IMR-90 (cell line): ENCODE measurements at regions not wholly inside any gene's neighbourhood (a gene's known extent, or its start where the extent isn't known, plus 50 kb on each side); places are given as distances from the start of the nearest gene placed in this dataset.
A peak's percentile ranks its signal among the peaks of the same experiment; 100 is the strongest.

Source experiments
- ATAC-seq: fragments of 200-7000 bp; cut with Tn5 transposase; 2 replicates; pipeline ENCODE4 v1.9.1; 2020; ENCODE audit warnings: low read depth, mild to moderate bottlenecking, moderate library complexity
- BruUV-seq: library from RNA; stranded (reverse); fragments of 400-500 nt; replicated peaks from 2 replicates; lab custom pipeline; 2021; lab: Mats Ljungman, UMichigan
- CTCF ChIA-PET: fragments of 300-600 bp; formaldehyde crosslinking; extraction: SDS; loops from one replicate; lab custom pipeline; 2021; ENCODE audit warnings: antibody characterized with exemption; lab: Yijun Ruan, JAX
- POLR2A ChIA-PET: fragments of 300-600 bp; sonication (Branson Sonifier 250); formaldehyde crosslinking; loops from one replicate; lab custom pipeline; 2022; ENCODE audit warnings: antibody characterized with exemption; ENCODE audit not compliant: unreplicated experiment; lab: Charles Lee
- DNase-seq: peaks from one replicate; pipeline ENCODE4 v3.0.0; 2013
- H2AFZ ChIP-seq: replicated peaks from 2 replicates; pipeline ENCODE3; 2013; ENCODE audit warnings: low read length, mild to moderate bottlenecking; ENCODE audit not compliant: poor library complexity
- H2AK5ac ChIP-seq: 2 replicates; pipeline ENCODE4 v1.6.1; 2013; ENCODE audit warnings: low read depth, low read length, inconsistent platforms
- H2AK9ac ChIP-seq: replicated peaks from 2 replicates; pipeline ENCODE3; 2013; ENCODE audit warnings: mild to moderate bottlenecking, low read depth, low read length, moderate library complexity; ENCODE audit not compliant: poor library complexity
- H2BK120ac ChIP-seq: 2 replicates; pipeline ENCODE4 v1.6.1; 2013; ENCODE audit warnings: low read depth, low read length, inconsistent platforms
- H2BK15ac ChIP-seq: 3 replicates; pipeline ENCODE4 v1.6.1; 2013; ENCODE audit warnings: low read depth, low read length, inconsistent platforms
- H2BK20ac ChIP-seq: 2 replicates; pipeline ENCODE4 v1.6.1; 2013; ENCODE audit warnings: low read depth, mild to moderate bottlenecking, inconsistent platforms, low read length, moderate library complexity
- H2BK5ac ChIP-seq: 2 replicates; pipeline ENCODE4 v1.6.1; 2013; ENCODE audit warnings: mild to moderate bottlenecking, low read depth, low read length, inconsistent platforms; ENCODE audit not compliant: poor library complexity, severe bottlenecking
- H3K14ac ChIP-seq: replicated peaks from 2 replicates; pipeline ENCODE4 v1.6.1; 2013; ENCODE audit warnings: low read depth, low read length, inconsistent platforms
- H3K18ac ChIP-seq: 2 replicates; pipeline ENCODE4 v1.6.1; 2013; ENCODE audit warnings: low read depth, low read length, control low read depth
- H3K23ac ChIP-seq: 2 replicates; pipeline ENCODE4 v1.6.1; 2013; ENCODE audit warnings: low read depth, low read length, inconsistent platforms
- H3K27ac ChIP-seq: 2 replicates; pipeline ENCODE4 v1.5.1; 2013; ENCODE audit warnings: mild to moderate bottlenecking, control low read depth, low read length; ENCODE audit not compliant: insufficient read depth
- H3K27me3 ChIP-seq: 2 replicates; pipeline ENCODE4 v1.6.1; 2013; ENCODE audit warnings: low read length; ENCODE audit not compliant: control insufficient read depth, insufficient read depth
- H3K36me3 ChIP-seq: 2 replicates; pipeline ENCODE4 v1.6.1; 2013; ENCODE audit warnings: low read length, mixed read lengths; ENCODE audit not compliant: control insufficient read depth, insufficient read depth
- H3K4ac ChIP-seq: 2 replicates; pipeline ENCODE4 v1.6.1; 2013; ENCODE audit warnings: low read depth, low read length, inconsistent platforms
- H3K4me1 ChIP-seq: 2 replicates; pipeline ENCODE4 v1.6.1; 2013; ENCODE audit warnings: low read length, mixed read lengths; ENCODE audit not compliant: control insufficient read depth, insufficient read depth
- H3K4me2 ChIP-seq: 2 replicates; pipeline ENCODE4 v1.6.1; 2013; ENCODE audit warnings: low read depth, mild to moderate bottlenecking, control low read depth, low read length, moderate library complexity
- H3K4me3 ChIP-seq: 2 replicates; pipeline ENCODE4 v1.5.1; 2013; ENCODE audit warnings: low read depth, mild to moderate bottlenecking, control low read depth, low read length, moderate library complexity; ENCODE audit not compliant: insufficient read depth
- H3K56ac ChIP-seq: 2 replicates; pipeline ENCODE4 v1.6.1; 2013; ENCODE audit warnings: low read length, inconsistent platforms; ENCODE audit not compliant: insufficient read depth; ENCODE audit errors: extremely low read depth
- H3K79me1 ChIP-seq, 2 experiments: 2 replicates each; pipeline ENCODE4 v1.6.1; 2013; ENCODE audit warnings: low read length in 2 of 2, inconsistent platforms in 1 of 2, low read depth in 1 of 2
- H3K9ac ChIP-seq: 2 replicates; pipeline ENCODE4 v1.6.1; 2013; ENCODE audit warnings: low read depth, low read length, control low read depth
- H3K9me1 ChIP-seq: 2 replicates; pipeline ENCODE4 v1.6.1; 2013; ENCODE audit warnings: low read length, inconsistent platforms; ENCODE audit not compliant: insufficient read depth
- H3K9me3 ChIP-seq: 2 replicates; pipeline ENCODE4 v1.6.1; 2013; ENCODE audit warnings: low read length; ENCODE audit not compliant: control insufficient read depth, insufficient read depth
- H4K20me1 ChIP-seq: 2 replicates; pipeline ENCODE4 v1.6.1; 2013; ENCODE audit warnings: low read length, inconsistent platforms; ENCODE audit not compliant: insufficient read depth
- H4K5ac ChIP-seq: 2 replicates; pipeline ENCODE4 v1.6.1; 2013; ENCODE audit warnings: mild to moderate bottlenecking, low read depth, low read length, control low read depth
- H4K8ac ChIP-seq, 2 experiments: 2 replicates each; pipeline ENCODE4 v1.6.1; 2013; ENCODE audit warnings: low read depth in 2 of 2, low read length in 2 of 2, control low read depth in 1 of 2, inconsistent platforms in 1 of 2
- H4K91ac ChIP-seq: 2 replicates; pipeline ENCODE4 v1.6.1; 2013; ENCODE audit warnings: low read depth, low read length, inconsistent platforms; ENCODE audit not compliant: insufficient read depth
- BHLHE40 ChIP-seq: fragments of 150-350 bp; IDR thresholded peaks from 2 replicates; pipeline ENCODE4 v1.6.1; 2016; ENCODE audit warnings: mild to moderate bottlenecking, low read depth, low read length
- CEBPB ChIP-seq: IDR thresholded peaks from 2 replicates; pipeline ENCODE4 v1.6.1; 2012; ENCODE audit warnings: low read depth, low read length, improper control_type of control experiment
- CHD1 ChIP-seq: IDR thresholded peaks from 2 replicates; pipeline ENCODE4 v1.6.1; 2012; ENCODE audit warnings: low read depth, low read length, improper control_type of control experiment
- FOS ChIP-seq: fragments of 150-350 bp; IDR thresholded peaks from 2 replicates; pipeline ENCODE4 v1.6.1; 2016; ENCODE audit warnings: low read depth, low read length
- MAFK ChIP-seq: IDR thresholded peaks from 2 replicates; pipeline ENCODE4 v1.6.1; 2012; ENCODE audit warnings: low read depth, low read length, improper control_type of control experiment
- MAZ ChIP-seq: IDR thresholded peaks from 2 replicates; pipeline ENCODE4 v1.6.1; 2012; ENCODE audit warnings: low read depth, mild to moderate bottlenecking, low read length, improper control_type of control experiment, moderate library complexity, borderline replicate concordance
- MXI1 ChIP-seq: IDR thresholded peaks from 2 replicates; pipeline ENCODE4 v1.6.1; 2012; ENCODE audit warnings: low read depth, mild to moderate bottlenecking, low read length, moderate library complexity, borderline replicate concordance
- NFE2L2 ChIP-seq: fragments of 150-350 bp; IDR thresholded peaks from 2 replicates; pipeline ENCODE4 v1.6.1; 2016; ENCODE audit warnings: low read depth, mild to moderate bottlenecking, low read length
- POLR2A ChIP-seq: IDR thresholded peaks from 2 replicates; pipeline ENCODE4 v1.6.1; 2012; ENCODE audit warnings: mild to moderate bottlenecking, low read depth, low read length
- RAD21 ChIP-seq: IDR thresholded peaks from 2 replicates; pipeline ENCODE4 v1.6.1; 2012; ENCODE audit warnings: low read length, improper control_type of control experiment
- RCOR1 ChIP-seq: IDR thresholded peaks from 2 replicates; pipeline ENCODE4 v1.6.1; 2012; ENCODE audit warnings: mild to moderate bottlenecking, low read length, improper control_type of control experiment; ENCODE audit not compliant: insufficient replicate concordance
- RFX5 ChIP-seq: IDR thresholded peaks from 2 replicates; pipeline ENCODE4 v1.8.0; 2012; ENCODE audit warnings: low read depth, mild to moderate bottlenecking, low read length, moderate library complexity
- SMC3 ChIP-seq: fragments of 150-350 bp; IDR thresholded peaks from 2 replicates; pipeline ENCODE4 v1.6.1; 2016; ENCODE audit warnings: low read depth, mild to moderate bottlenecking, antibody characterized with exemption, low read length, moderate library complexity
- WGBS, 2 experiments: methylation state at CpG; one replicate each; pipeline versions ENCODE4 v1.1.5 to v1.1.7; 2013; ENCODE audit warnings: missing lambda C conversion rate in 2 of 2; ENCODE audit not compliant: insufficient read length in 1 of 2; ENCODE audit errors: extremely low coverage in 2 of 2; 5-methylcytosine and 5-hydroxymethylcytosine counted together
- dilution Hi-C: fragments of 300-500 bp; cut with HindIII; formaldehyde crosslinking; loops from one replicate; pipeline ENCODE4 v1.14.3; 2018; ENCODE audit warnings: low sequenced_read_pairs; ENCODE audit not compliant: unreplicated experiment
- in situ Hi-C: fragments of 300-500 bp; cut with MboI; formaldehyde crosslinking; loops from 3 replicates; pipeline ENCODE4 v1.14.3; 2019; ENCODE audit warnings: low sequenced_read_pairs, inconsistent platforms, mixed read lengths
- intact Hi-C: fragments of 100-400 bp; cut with micrococcal nuclease; formaldehyde crosslinking; loops from 2 replicates; pipeline ENCODE4 v1.10.0; 2022
- TF ChIP-seq, protein P1 (sequence below): fragments of 150-350 bp; IDR thresholded peaks from 2 replicates; pipeline ENCODE4 v1.6.1; 2017; ENCODE audit warnings: mild to moderate bottlenecking, antibody characterized with exemption, low read length, low read depth
- TF ChIP-seq, protein P2 (sequence below): conservative IDR thresholded peaks from 2 replicates; pipeline ENCODE4 v1.5.1; 2012; ENCODE audit warnings: mild to moderate bottlenecking, low read depth, low read length, improper control_type of control experiment

DNA sequence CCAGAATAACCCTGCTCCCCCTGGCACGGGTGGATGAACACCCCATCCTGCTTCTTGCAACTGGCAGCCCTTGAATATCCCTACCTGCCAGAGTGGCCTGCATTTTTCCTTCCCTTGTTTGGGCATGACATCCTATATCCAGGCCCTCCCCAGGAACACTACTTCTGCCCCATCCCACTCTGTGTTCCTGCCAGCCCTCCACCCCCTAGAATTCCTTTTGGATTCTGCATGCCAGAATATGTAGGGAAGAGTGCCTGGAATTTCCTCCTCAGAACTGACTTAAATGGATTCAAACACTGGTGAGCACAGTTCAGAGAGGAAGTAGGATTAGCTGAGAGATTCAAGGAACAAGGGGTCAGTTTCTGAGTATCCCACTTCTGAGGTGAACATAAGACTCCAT is 123.5 kb upstream of the PELI1 start:
- ChIA-PET CTCF (interaction anchor here (1.3 kb wide), 1 partner anchor 45 kb away, joined by 4 read pairs; no protein-coding TSS in a partner anchor), POLR2A (no interaction called here)
- Histone ChIP-seq H4K91ac (peak overlapping the region; percentile 8; the same call in 1 of the 2 replicates), H3K14ac (peak overlapping the region; percentile 33), H3K4me2 (no peak overlapping the region), H3K4me3 (no peak overlapping the region), H3K27ac (no peak overlapping the region), H2BK15ac (peak overlapping the region; percentile 53; the same call in 1 of the 3 replicates), H3K9me1 (0 out of 2 replicates have a peak, but pooled peaks cover 3% of the 10 kb centered on the region), H3K4ac (peak overlapping the region; percentile 67), H2BK120ac (peak overlapping the region; percentile 52; the same call in 1 of the 2 replicates), H4K20me1 (no peaks in the 10 kb centered on the region), H2BK20ac (peak overlapping the region; percentile 81; the same call in 1 of the 2 replicates), H4K8ac (peak overlapping the region in 1 of 2 experiments; percentile 18; a peak in 1 of 4 replicates), H3K4me1 (peaks cover 2% of the 10 kb centered on the region; the same call in 1 of the 2 replicates), H2AK5ac (no peak overlapping the region), H3K23ac (peak overlapping the region; percentile 70; the same call in 1 of the 2 replicates), H2BK5ac (no peak overlapping the region), H3K36me3 (no peaks in the 10 kb centered on the region), H4K5ac (no peak overlapping the region), H2AK9ac (no peak overlapping the region), H3K9ac (no peak overlapping the region), H3K9me3 (no peaks in the 10 kb centered on the region), H3K18ac (peak overlapping the region; percentile 67; the same call in 1 of the 2 replicates), H3K56ac (no peak overlapping the region), H3K27me3 (no peaks in the 10 kb centered on the region), H3K79me1 (no peaks in the 10 kb centered on the region), H2AFZ (no peak overlapping the region)
- in situ Hi-C loops (no loop called here), intact Hi-C loops (no loop called here), dilution Hi-C loops (no loop called here)
- BruUV-seq, result no TSS peak
- no CpG with 5 or more reads among the region's 1 CpG for WGBS, 2 experiments
- DNase-seq (no peak), ATAC-seq (peak; percentile 64)
- TF ChIP-seq, protein P1, sequence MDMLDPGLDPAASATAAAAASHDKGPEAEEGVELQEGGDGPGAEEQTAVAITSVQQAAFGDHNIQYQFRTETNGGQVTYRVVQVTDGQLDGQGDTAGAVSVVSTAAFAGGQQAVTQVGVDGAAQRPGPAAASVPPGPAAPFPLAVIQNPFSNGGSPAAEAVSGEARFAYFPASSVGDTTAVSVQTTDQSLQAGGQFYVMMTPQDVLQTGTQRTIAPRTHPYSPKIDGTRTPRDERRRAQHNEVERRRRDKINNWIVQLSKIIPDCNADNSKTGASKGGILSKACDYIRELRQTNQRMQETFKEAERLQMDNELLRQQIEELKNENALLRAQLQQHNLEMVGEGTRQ, result no peak
- no peak for TF ChIP-seq CHD1
- TF ChIP-seq POLR2A, result no peak
- TF ChIP-seq SMC3, result no peak
- no peak for TF ChIP-seq BHLHE40
- TF ChIP-seq, protein P2, sequence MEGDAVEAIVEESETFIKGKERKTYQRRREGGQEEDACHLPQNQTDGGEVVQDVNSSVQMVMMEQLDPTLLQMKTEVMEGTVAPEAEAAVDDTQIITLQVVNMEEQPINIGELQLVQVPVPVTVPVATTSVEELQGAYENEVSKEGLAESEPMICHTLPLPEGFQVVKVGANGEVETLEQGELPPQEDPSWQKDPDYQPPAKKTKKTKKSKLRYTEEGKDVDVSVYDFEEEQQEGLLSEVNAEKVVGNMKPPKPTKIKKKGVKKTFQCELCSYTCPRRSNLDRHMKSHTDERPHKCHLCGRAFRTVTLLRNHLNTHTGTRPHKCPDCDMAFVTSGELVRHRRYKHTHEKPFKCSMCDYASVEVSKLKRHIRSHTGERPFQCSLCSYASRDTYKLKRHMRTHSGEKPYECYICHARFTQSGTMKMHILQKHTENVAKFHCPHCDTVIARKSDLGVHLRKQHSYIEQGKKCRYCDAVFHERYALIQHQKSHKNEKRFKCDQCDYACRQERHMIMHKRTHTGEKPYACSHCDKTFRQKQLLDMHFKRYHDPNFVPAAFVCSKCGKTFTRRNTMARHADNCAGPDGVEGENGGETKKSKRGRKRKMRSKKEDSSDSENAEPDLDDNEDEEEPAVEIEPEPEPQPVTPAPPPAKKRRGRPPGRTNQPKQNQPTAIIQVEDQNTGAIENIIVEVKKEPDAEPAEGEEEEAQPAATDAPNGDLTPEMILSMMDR, result no peak
- TF ChIP-seq CEBPB, result no peak
- no peak for TF ChIP-seq FOS
- no peak for TF ChIP-seq RCOR1
- TF ChIP-seq RFX5, result no peak
- no peak for TF ChIP-seq MXI1
- no peak for TF ChIP-seq MAFK
- no peak for TF ChIP-seq RAD21
- no peak for TF ChIP-seq NFE2L2
- no peak for TF ChIP-seq MAZ
